ENCODE measurements at regions not wholly inside any gene's neighbourhood (a gene's known extent, or its start where the extent isn't known, plus 50 kb on each side); places are given as distances from the start of the nearest gene placed in this dataset.
"Not testable (repeated sequence)": the region's sequence is repeated elsewhere in the genome, so short reads cannot be mapped to it uniquely, and the experiment has no call there.

DNA sequence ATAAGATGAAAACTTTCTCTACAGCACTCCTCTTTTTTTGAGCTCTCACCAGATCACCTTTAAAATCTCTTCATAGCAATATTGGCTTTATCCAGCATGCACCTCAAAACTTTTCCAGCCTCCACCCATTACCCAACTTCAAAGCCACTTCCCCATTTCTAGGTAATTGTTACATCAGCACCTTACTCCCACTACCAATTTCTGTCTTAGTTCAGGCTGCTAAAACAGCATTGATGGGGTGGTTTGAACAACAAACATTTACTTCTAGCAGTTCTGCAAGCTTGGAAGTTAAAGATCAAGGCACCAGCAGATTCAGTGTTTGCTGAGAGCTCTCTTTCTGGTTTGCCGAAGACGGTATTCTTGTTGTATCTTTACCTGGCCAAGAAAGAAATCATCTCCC is 114.0 kb upstream of the SLC39A10 start:
- no peak for ATAC-seq
- DNase-seq (ENCODE audit: low spot score), result no peak
- intact Hi-C loops (cut with DNase I), result no loop called here

DNA sequence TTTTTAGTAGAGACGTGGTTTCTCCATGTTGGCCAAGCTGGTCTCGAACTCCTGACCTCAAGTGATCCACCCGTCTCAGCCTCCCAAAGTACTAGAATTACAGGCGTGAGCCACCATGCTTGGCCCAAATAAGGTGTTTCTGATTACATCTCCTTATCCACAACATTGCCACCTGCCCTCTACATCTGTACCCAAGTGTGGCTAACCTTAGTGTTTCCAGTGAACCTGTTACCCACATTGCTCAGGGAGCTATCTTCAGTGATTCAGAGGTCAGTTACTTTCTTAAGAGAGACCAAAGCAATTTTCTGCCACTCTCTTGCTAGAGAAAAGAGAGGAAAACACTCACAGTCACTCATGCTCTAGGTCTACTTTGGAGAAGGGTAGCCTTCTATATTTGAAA is 115.0 kb upstream of the SLC39A10 start:
- intact Hi-C loops (cut with DNase I), result no loop called here
- DNase-seq (ENCODE audit: low spot score) (no peak), ATAC-seq (no peak)

DNA sequence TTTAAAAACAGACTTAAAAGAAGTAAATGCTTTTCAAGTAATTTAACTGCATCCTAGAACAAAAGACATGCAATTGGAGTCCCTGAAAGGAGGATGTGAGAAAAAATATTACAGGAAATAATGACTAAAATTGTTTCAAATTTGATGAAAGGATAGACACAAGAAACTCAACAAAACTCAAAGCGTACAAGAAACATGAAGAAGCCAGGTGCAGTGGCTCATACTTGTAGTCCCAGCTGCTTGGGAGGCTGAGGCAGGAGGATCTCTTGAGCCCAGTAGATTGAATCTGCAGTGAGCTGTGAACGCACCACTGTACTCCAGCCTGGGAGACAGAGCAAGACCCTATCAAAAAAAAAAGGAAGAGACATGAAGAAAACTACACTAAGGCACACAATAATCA is 118.1 kb upstream of the SLC39A10 start:
- no peak for DNase-seq (ENCODE audit: low spot score)
- intact Hi-C loops (cut with DNase I), result no loop called here
- no peak for ATAC-seq

DNA sequence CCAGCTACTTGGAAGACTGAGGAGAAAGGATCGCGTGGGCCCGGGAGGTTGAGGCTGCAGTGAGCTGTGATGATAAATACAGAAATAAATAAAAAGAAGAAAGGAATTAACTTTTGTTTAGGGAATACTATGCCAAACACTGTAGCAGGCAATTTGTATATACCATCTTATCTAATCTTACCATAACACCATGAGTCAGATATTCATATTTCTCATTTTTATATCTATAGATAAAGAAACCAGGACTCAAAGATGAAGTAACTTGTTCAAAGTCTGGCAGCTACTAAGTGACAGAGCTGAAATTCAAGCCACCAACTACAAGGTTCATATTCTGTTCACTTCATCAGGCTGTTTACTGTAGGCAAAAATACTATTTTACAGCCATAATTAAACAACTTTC is 119.2 kb upstream of the SLC39A10 start:
- DNase-seq (ENCODE audit: low spot score) (no peak), ATAC-seq (no peak)

DNA sequence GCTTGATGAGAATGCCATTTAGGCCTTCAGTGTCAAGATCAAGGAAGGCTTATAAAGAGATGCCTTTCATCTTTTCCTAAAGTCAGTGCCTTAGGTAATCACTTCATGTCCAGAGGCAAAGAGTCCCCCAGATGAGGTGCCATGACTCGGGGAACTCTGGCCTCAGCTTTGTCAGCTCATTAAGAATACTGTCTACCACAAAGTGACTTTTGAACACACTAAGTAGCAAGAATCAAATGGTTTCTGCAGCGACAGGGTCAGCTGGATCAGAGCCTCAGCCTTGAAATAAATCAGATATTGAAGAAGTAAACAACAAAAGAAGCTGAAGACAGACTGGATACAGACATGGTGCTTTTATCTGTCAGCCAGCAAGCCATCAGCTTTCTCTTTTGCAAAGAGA is 120.1 kb upstream of the SLC39A10 start:
- ATAC-seq (no peak), DNase-seq (ENCODE audit: low spot score) (no peak)
- intact Hi-C loops (cut with DNase I), result no loop called here

More for the DNA sequence above, 119.2 kb upstream of the SLC39A10 start:
- intact Hi-C loops (cut with DNase I), result no loop called here

DNA sequence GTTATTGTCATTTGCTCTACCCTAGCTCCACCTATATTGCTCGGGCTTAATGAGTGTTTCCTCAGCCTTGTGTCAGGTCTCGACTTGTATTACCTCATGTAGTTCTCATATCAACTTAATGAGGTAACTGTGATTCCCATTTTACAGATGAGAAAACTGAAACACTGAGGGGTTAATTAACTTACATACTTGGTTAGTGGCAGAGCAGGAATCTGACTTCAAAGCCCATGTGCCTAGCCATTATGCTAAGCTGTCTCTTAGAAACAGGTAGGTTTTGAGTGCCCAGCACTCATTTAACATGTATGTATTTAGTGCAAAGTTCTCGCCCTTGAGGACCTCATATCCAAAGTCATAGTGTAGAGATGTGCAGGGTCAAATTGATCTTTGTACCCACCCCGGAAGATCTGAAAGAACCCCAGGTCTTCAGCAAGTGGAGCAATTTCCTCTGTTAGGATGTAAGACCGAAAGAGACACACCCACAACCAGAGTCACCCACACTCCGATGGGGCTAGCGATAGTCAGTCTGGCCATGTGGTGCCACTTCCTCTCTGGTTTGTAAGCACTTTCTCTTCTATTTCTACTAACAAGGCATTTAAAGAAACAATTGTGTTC is 121.0 kb upstream of the SLC39A10 start:
- intact Hi-C loops (cut with DNase I), result no loop called here
- ATAC-seq (peak; percentile 76), DNase-seq (ENCODE audit: low spot score) (no peak)

DNA sequence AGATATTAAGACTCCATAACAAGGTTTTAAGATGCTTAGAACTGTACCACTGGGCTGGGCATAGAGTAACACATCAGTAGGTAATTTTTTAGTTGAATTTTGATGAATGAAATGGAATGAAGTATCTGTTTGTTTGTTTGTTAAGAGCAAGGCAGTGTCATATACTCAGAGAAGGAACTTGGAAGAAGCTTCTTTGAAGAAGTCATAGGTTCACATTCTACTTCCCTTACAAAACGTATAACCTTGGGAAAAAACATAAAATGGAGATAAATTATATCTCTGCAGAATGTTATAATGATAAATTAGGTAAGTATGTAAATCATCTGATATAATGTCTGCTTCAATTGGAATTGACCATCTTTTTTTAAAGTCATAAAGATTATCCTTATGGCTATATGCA is 122.1 kb upstream of the SLC39A10 start:
- ATAC-seq, result no peak
- DNase-seq (ENCODE audit: low spot score), result no peak
- intact Hi-C loops (cut with DNase I), result no loop called here

DNA sequence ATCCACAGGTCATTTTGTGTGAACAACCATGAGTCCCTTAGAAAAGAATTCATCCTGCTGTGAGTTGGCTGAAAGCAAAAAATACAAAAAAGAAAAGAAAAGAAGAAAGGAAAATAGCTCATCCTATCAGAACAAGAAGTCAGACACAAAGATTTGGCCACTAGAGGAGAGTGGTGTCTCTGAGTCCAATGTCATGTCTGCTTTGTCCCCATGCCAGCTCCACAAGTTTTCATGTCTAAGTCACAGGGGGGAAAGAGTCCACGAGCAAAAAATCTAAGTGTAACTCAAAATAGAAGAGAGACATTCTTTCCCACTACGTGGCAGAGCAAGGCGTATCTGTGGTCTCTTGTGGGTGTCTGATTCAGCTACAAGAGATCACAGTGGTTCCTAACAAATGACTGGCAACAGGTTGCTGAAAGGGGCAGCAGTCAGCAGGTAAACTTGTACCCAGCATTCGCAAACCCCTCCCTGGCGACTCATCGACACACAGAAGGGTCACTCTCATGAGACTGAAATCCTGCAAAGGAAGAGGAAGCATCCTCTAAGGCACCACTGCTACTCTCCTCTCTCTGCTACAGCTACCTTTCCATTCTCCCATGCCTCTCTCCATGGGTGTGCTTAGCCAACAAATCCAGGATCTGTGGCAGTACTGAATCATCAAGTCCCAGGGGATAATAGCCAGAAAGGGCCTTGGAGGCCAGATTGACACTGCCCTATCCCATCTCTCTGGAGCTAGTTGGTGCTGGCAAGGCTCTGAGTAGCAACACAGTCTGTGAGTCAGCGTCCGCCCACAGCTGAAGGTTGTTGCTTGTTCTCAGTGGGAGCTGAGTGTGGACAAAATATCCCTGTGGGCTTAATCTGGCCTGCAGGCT is 123.0 kb upstream of the SLC39A10 start:
- DNase-seq (ENCODE audit: low spot score) (no peak), ATAC-seq (peak; percentile 59)
- intact Hi-C loops (cut with DNase I), result no loop called here

DNA sequence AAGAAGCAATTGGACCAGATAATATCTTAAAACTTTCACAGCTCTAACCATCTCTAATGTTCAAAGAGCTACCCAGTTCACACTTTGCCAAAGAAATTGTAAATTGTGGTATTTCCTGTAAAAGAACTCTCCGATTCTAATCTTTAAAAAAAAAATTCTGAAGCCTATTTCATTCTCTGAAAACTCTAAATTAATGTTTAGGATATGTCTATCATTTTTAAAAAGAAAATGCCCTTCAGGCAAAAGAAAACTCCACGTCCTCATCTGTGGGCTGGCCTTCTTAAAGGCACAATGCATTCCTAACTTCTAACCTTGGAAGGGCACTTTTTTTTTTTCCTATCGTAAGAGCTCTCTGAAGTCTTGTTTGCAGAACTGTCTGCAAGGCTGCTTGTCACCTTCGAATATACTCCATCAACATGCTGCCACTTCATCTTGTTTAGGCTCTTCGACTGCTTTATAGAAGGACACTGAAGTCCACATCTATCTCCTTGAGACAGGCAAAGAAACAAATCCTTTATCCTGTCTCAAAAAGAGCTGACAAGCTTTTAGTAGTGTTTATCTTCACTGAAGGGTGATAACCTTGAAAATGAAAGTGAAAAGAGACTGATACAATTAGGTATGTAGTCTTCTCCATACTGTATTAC is 124.3 kb upstream of the SLC39A10 start:
- DNase-seq (ENCODE audit: low spot score), result no peak
- intact Hi-C loops (cut with DNase I), result no loop called here
- ATAC-seq, result no peak

DNA sequence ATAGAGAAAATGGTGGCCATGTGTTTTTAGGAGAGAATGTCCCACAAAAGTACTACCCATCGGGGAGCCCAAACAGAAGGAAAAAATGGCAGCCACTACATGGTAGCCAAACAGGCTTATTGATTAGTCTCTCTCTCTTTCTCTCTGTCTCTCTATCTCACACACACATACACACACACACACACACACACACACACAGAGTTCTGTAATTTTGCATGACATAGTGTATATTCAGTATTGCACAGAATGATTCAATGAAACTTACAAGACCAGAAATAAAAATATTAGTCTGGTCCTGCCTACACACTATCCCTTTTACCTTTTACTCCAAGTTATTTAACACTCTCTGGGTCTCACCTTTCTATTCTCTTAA is 124.8 kb upstream of the SLC39A10 start:
- ATAC-seq (no peak), DNase-seq (ENCODE audit: low spot score) (no peak)
- intact Hi-C loops (cut with DNase I), result no loop called here

DNA sequence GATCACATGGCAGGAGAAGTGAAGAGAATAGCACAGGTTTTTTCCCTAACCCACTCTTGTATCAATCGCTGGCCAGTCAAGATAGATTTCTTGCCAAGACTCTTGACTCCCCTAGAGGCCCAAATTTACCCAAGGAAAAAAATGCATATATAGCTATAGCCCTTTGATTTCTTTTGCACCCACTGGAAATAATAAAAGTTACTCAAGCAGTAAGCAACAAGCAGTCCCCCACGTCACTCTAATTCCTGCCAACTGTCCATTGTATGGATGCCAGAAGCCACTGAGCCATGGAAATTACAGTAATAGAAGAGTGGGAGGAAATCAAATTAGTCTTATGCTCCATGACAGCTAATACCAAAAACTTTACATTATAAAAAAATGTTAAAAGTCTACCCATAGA is 125.3 kb upstream of the SLC39A10 start:
- intact Hi-C loops (cut with DNase I), result no loop called here
- ATAC-seq (no peak), DNase-seq (ENCODE audit: low spot score) (no peak)

DNA sequence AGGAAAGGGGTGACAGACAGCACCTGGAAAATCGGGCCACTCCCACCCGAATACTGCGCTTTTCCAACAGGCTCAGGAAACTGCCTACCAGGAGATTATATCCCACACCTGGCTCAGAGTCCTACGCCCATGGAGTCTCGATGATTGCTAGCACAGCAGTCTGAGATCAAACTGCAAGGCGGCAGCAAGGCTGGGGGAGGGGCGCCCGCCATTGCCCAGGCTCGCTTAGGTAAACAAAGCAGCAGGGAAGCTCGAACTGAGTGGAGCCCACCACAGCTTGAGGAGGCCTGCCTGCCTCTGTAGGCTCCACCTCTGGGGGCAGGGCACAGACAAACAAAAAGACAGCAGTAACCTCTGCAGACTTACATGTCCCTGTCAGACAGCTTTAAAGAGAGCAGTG is 133.8 kb upstream of the SLC39A10 start:
- intact Hi-C loops (cut with DNase I); ATAC-seq; DNase-seq (ENCODE audit: low spot score): not testable (repeated sequence)

DNA sequence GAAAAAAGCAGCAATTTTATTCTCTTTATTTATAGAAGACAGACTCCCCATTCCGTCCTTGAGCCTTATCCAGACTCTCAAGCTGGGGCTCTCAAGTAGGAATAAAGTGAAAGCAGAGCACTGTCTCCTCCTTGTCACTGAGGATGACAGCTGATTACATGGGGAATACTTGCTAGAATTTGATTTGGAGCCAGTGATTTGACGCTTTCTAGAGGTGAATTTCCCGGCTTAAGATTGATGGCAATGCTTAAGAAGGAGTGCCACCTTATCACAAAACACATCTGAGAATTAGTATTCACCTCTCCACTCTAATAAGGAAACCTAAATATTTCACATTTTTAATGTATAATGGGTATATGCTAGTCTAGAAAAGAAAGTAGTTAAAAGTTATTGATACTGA is 135.4 kb upstream of the SLC39A10 start:
- intact Hi-C loops (cut with DNase I), result no loop called here
- ATAC-seq, result no peak
- DNase-seq (ENCODE audit: low spot score), result no peak

DNA sequence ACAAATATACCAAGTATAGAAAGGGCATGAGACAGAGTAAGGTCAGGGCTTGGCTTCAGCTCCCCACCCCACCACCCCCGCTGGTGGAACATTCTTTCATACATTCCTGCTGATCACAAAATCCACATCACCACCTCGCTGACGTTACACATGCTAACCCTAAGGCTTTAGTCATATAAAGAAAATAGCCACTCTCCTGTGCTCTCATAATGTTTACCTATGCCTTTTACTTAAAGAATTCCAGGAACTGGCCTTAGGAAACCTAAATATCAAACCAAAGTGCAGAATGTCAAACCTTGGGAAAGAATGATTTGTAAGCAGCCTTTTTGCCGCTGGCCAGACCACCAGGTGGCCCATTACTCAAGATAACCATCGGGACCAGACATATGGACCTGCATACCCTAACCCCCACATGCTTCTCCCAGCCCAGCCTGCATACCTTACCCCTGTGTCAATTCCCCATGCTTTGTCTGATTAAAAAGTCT is 136.3 kb upstream of the SLC39A10 start:
- ATAC-seq, result no peak
- intact Hi-C loops (cut with DNase I), result no loop called here
- no peak for DNase-seq (ENCODE audit: low spot score)

DNA sequence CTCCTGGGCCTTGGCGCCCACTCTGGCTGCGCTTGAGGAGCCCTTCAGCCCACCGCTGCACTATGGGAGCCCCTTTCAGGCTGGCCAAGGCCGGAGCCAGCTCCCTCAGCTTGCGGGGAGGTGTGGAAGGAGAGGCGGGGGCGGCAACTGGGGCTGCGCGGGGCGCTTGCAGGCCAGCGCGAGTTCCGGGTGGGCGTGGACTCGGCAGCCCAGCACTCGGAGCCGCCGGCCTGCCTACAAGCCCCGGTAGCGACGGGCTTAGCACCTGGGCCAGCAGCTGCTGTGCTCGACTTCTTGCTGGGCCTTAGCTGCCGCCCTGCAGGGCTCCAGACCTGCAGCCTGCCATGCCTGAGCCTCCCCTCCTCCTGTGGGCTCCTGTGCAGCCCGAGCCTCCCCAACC is 141.5 kb upstream of the SLC39A10 start:
- ATAC-seq (no peak), DNase-seq (ENCODE audit: low spot score) (no peak)
- intact Hi-C loops (cut with DNase I), result no loop called here

DNA sequence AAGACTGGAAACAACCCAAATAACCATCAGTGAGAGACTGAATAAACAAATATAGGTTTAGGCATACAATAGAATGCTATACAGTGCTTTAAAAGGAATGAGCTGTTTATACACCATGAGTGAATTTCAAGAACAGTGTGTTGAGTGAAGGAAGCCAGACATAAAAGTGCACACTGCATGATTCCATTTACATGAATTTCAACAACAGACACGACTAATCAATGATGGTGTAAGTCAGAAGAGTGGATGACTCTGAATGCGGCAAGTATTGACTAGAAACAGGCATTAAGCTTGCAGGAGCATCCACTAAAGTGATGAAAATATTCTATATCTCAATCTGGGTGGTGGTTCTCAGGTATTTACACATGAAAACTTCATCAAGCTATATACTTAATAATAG is 142.7 kb upstream of the SLC39A10 start:
- intact Hi-C loops (cut with DNase I), result no loop called here
- DNase-seq (ENCODE audit: low spot score) (no peak), ATAC-seq (no peak)

DNA sequence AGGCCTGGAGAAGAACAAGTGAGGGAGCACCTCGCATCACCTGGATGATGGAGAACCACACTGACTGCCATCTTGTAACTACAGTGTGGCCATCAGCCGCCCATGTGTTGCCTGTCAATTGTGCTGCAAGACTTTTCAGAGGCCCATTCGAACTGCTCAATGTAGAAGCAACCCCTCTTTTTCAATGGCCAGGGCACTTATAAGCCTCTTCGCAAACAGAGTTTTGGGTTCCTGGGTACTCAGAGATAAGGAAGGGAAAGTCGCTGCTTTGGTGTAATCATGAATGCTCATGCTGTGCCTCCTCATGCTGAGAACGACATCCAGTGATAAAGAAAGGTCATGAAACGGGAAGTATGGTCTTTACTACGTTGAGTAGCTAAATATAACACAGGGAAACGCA is 143.9 kb upstream of the SLC39A10 start:
- DNase-seq (ENCODE audit: low spot score) (no peak), ATAC-seq (no peak)
- intact Hi-C loops (cut with DNase I), result no loop called here

DNA sequence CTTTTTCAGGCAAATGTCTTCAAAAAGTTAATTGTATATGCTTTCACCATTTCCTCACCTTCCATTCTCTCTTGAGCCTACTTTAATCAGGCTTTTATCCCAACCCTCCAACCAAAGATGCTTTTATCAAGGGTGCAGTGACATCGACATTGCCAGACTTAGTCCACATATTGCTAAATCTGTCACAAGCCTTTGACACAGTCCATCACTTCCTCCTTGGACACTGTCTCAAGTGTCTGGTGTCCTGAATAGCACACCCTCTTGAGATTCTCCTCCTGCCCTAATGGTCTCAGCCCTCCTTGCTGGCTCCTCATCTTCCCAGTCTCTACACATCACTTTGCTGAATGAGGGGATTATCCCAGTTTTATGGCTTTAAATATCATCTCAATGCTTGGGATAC is 147.5 kb upstream of the SLC39A10 start:
- intact Hi-C loops (cut with DNase I), result no loop called here
- no peak for ATAC-seq
- DNase-seq (ENCODE audit: low spot score), result no peak

DNA sequence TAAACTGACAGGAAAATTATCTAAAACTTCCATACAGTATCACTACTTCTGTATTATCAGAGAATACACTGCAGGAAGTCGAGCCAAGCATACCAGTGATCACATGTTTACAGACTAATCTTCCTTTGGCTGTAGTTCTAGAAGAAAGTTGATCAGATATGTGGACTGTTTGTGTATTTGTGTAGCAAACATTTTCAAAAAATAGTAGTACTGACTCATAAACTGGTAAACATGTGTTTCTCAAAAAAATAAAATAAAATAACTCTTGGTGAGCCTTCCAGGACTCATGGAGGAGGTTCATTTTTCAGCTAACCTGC is 148.9 kb upstream of the SLC39A10 start:
- ATAC-seq, result no peak
- DNase-seq (ENCODE audit: low spot score), result no peak
- intact Hi-C loops (cut with DNase I), result no loop called here

DNA sequence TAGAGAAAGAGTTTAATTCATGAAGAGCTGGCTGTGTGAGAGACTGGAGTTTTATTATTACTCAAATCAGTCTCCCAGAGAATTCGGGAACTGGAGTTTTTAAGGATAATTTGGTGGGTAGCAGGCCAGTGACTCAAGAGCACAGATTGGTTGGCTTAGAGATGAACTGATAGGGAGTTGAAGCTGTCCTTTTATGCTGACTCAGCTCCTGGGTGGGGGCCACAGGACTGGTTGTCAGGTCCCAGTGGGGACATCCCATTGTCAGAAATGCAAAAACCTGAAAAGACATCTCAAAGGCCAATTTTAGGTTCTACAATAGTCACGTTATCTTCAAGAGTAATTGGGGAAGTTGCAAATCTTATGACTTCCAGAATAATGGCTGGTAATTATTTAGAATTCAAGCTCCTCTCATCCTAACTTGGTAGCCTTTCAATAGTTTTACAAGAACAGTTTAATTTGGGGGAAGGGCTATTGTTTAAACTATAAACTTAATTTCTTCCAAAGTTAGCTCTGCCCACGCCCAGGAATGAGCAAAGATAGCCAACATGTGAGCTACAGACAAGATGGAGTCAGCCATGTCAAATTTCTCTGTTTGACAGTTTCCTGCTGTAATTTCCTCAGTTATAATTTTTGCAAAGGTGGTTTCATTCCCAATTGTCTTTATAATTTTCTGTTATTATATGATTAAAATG is 149.4 kb upstream of the SLC39A10 start:
- DNase-seq (ENCODE audit: low spot score) (no peak), ATAC-seq (no peak)
- intact Hi-C loops (cut with DNase I), result no loop called here
